WTC11 (cell line): ENCODE measurements at regions not wholly inside any gene's neighbourhood (a gene's known extent, or its start where the extent isn't known, plus 50 kb on each side); places are given as distances from the start of the nearest gene placed in this dataset.

Source experiments
- ATAC-seq: fragments of 200-7000 bp; cut with Tn5 transposase; 2 replicates; pipeline ENCODE4 v1.10.0; 2021; ENCODE audit warnings: mild to moderate bottlenecking, moderate library complexity
- CTCF ChIA-PET: fragments of 300-600 bp; sonication (Branson Sonifier 250); formaldehyde crosslinking; loops from one replicate; lab custom pipeline; 2021; ENCODE audit warnings: antibody characterized with exemption; lab: Charles Lee
- POLR2A ChIA-PET: fragments of 350-600 bp; sonication (Branson Sonifier 250); formaldehyde crosslinking; loops from one replicate; lab custom pipeline; 2021; ENCODE audit warnings: antibody characterized with exemption; lab: Charles Lee
- DNase-seq: peaks from one replicate; pipeline ENCODE4 v3.0.0; 2021; ENCODE audit warnings: low spot score
- H3K27ac Mint-ChIP-seq: 2 replicates; pipeline ENCODE4 v1.8.0; 2021; ENCODE audit warnings: mixed read lengths
- H3K27me3 Mint-ChIP-seq: 2 replicates; pipeline ENCODE4 v1.8.0; 2021; ENCODE audit warnings: low read depth, mild to moderate bottlenecking, moderate library complexity, mixed read lengths
- H3K36me3 Mint-ChIP-seq: 2 replicates; pipeline ENCODE4 v1.8.0; 2021; ENCODE audit warnings: mixed read lengths
- H3K4me1 Mint-ChIP-seq: 2 replicates; pipeline ENCODE4 v1.8.0; 2022; ENCODE audit warnings: mixed read lengths
- H3K4me3 Mint-ChIP-seq: 2 replicates; pipeline ENCODE4 v1.8.0; 2021; ENCODE audit warnings: mild to moderate bottlenecking, moderate library complexity, mixed read lengths
- H3K9me3 Mint-ChIP-seq: 2 replicates; pipeline ENCODE4 v1.8.0; 2021; ENCODE audit warnings: mixed read lengths
- ATF1 ChIP-seq: sonication (generic); formaldehyde crosslinking; IDR thresholded peaks from 2 replicates; pipeline ENCODE4 v1.8.1; 2023; ENCODE audit warnings: mild to moderate bottlenecking, moderate library complexity, missing genetic modification reagents
- CREM ChIP-seq: sonication (generic); formaldehyde crosslinking; IDR thresholded peaks from 2 replicates; pipeline ENCODE4 v1.8.1; 2022; ENCODE audit warnings: mild to moderate bottlenecking, missing genetic modification reagents, moderate library complexity
- CTCF ChIP-seq: fragments of 200-600 bp; IDR thresholded peaks from 2 replicates; pipeline ENCODE4 v1.8.0; 2022; ENCODE audit warnings: antibody characterized with exemption
- E2F4 ChIP-seq: sonication (generic); formaldehyde crosslinking; IDR thresholded peaks from 2 replicates; pipeline ENCODE4 v1.8.1; 2022; ENCODE audit warnings: low read depth, mild to moderate bottlenecking, moderate library complexity, missing genetic modification reagents, borderline replicate concordance
- FOXJ3 ChIP-seq: sonication (generic); formaldehyde crosslinking; IDR thresholded peaks from 2 replicates; pipeline ENCODE4 v1.9.0; 2021; ENCODE audit warnings: missing genetic modification reagents, mild to moderate bottlenecking, borderline replicate concordance
- FOXP1 ChIP-seq: sonication (generic); formaldehyde crosslinking; IDR thresholded peaks from 2 replicates; pipeline ENCODE4 v1.8.0; 2022; ENCODE audit warnings: missing genetic modification reagents, mild to moderate bottlenecking, moderate library complexity, borderline replicate concordance
- IRF1 ChIP-seq: sonication (generic); formaldehyde crosslinking; IDR thresholded peaks from 2 replicates; pipeline ENCODE4 v1.8.0; 2023; ENCODE audit warnings: missing genetic modification reagents
- KAT7 ChIP-seq: sonication (generic); formaldehyde crosslinking; IDR thresholded peaks from 2 replicates; pipeline ENCODE4 v1.8.1; 2023; ENCODE audit warnings: missing genetic modification reagents, mild to moderate bottlenecking, borderline replicate concordance
- NFATC4 ChIP-seq: fragments of 250-450 bp; sonication (Bioruptor Pico); IDR thresholded peaks from 2 replicates; pipeline ENCODE4 v1.9.0; 2021; ENCODE audit warnings: mild to moderate bottlenecking
- NFYB ChIP-seq: sonication (generic); formaldehyde crosslinking; conservative IDR thresholded peaks from 2 replicates; pipeline ENCODE4 v1.8.0; 2022; ENCODE audit warnings: low read depth, missing genetic modification reagents
- NR3C1 ChIP-seq: sonication (generic); formaldehyde crosslinking; conservative IDR thresholded peaks from 2 replicates; pipeline ENCODE4 v1.8.1; 2023; ENCODE audit warnings: low read depth, mild to moderate bottlenecking, missing genetic modification reagents
- OVOL2 ChIP-seq: fragments of 250-450 bp; sonication (Bioruptor Pico); IDR thresholded peaks from 2 replicates; pipeline ENCODE4 v1.9.0; 2021; ENCODE audit warnings: mild to moderate bottlenecking, borderline replicate concordance
- RORB ChIP-seq: fragments of 250-450 bp; sonication (Bioruptor Pico); IDR thresholded peaks from 2 replicates; pipeline ENCODE4 v1.9.0; 2021; ENCODE audit warnings: mild to moderate bottlenecking
- SMAD3 ChIP-seq: sonication (generic); formaldehyde crosslinking; IDR thresholded peaks from 2 replicates; pipeline ENCODE4 v1.8.0; 2022; ENCODE audit warnings: missing genetic modification reagents, mild to moderate bottlenecking, borderline replicate concordance
- SOX15 ChIP-seq: fragments of 250-450 bp; sonication (Bioruptor Pico); IDR thresholded peaks from 2 replicates; pipeline ENCODE4 v1.9.0; 2021; ENCODE audit warnings: mild to moderate bottlenecking
- SP1 ChIP-seq: sonication (generic); formaldehyde crosslinking; conservative IDR thresholded peaks from 2 replicates; pipeline ENCODE4 v1.8.1; 2022; ENCODE audit warnings: missing genetic modification reagents
- TCF7 ChIP-seq: sonication (generic); formaldehyde crosslinking; IDR thresholded peaks from 2 replicates; pipeline ENCODE4 v1.8.0; 2022; ENCODE audit warnings: mild to moderate bottlenecking, low read depth, missing genetic modification reagents, moderate library complexity
- USF2 ChIP-seq: sonication (generic); formaldehyde crosslinking; IDR thresholded peaks from 2 replicates; pipeline ENCODE4 v1.8.1; 2023; ENCODE audit warnings: mild to moderate bottlenecking, missing genetic modification reagents, moderate library complexity
- ZNF263 ChIP-seq: sonication (generic); formaldehyde crosslinking; IDR thresholded peaks from 2 replicates; pipeline ENCODE4 v1.8.1; 2022; ENCODE audit warnings: low read depth, mild to moderate bottlenecking, moderate library complexity, missing genetic modification reagents
- ZNF416 ChIP-seq: fragments of 250-450 bp; sonication (Bioruptor Pico); IDR thresholded peaks from 2 replicates; pipeline ENCODE4 v1.9.0; 2021; ENCODE audit warnings: mild to moderate bottlenecking, inconsistent platforms
- ZNF671 ChIP-seq: fragments of 250-450 bp; sonication (Bioruptor Pico); IDR thresholded peaks from 2 replicates; pipeline ENCODE4 v1.8.0; 2021; ENCODE audit warnings: mild to moderate bottlenecking
- TF ChIP-seq, protein P1 (sequence below): sonication (generic); formaldehyde crosslinking; IDR thresholded peaks from 2 replicates; pipeline ENCODE4 v1.8.0; 2022; ENCODE audit warnings: mild to moderate bottlenecking, missing genetic modification reagents
- TF ChIP-seq, protein P2 (sequence below): sonication (generic); formaldehyde crosslinking; IDR thresholded peaks from 2 replicates; pipeline ENCODE4 v1.8.0; 2022; ENCODE audit warnings: mild to moderate bottlenecking, missing genetic modification reagents
- TF ChIP-seq, protein P3 (sequence below): sonication (generic); formaldehyde crosslinking; IDR thresholded peaks from 2 replicates; pipeline ENCODE4 v1.8.1; 2022; ENCODE audit warnings: mild to moderate bottlenecking, missing genetic modification reagents, moderate library complexity, borderline replicate concordance

DNA sequence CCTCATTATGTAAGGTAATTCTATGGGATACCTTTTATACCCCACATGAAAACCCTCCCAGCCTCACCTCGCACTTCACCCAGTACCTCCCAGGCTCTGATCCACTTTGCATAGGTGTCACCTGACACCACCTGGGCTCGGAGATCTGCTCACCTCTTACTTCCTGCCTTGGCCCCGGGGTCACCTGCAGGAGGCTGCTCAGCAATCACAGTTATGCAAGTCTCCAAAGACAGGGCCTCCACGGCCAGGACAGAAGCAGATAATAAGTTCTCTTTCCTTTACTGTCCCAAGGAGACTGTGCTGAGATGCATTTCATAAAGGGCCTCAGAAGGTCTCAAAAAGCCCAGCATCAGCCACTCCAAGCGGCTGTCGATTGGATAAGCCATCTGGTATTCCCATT, 112.4 kb upstream of the PPP2R2D start:
- Mint-ChIP-seq H3K4me3 (no peak overlapping the region), H3K4me1 (peaks cover 19% of the 10 kb centered on the region), H3K27ac (no peak overlapping the region), H3K27me3 (peaks cover 6% of the 10 kb centered on the region), H3K36me3 (peaks cover 19% of the 10 kb centered on the region), H3K9me3 (peaks cover 37% of the 10 kb centered on the region)
- DNase-seq, result peak; percentile 38
- TF ChIP-seq, protein P1, sequence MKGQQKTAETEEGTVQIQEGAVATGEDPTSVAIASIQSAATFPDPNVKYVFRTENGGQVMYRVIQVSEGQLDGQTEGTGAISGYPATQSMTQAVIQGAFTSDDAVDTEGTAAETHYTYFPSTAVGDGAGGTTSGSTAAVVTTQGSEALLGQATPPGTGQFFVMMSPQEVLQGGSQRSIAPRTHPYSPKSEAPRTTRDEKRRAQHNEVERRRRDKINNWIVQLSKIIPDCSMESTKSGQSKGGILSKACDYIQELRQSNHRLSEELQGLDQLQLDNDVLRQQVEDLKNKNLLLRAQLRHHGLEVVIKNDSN, result peak; percentile 69
- TF ChIP-seq NR3C1 (CRISPR knock-in tag) (no peak), KAT7 (CRISPR knock-in tag) (no peak), SOX15 (CRISPR knock-in tag) (no peak), TCF7 (no peak), SMAD3 (CRISPR knock-in tag) (no peak), USF2 (CRISPR knock-in tag) (peak; percentile 73), ZNF671 (CRISPR knock-in tag) (no peak)
- TF ChIP-seq, protein P2, sequence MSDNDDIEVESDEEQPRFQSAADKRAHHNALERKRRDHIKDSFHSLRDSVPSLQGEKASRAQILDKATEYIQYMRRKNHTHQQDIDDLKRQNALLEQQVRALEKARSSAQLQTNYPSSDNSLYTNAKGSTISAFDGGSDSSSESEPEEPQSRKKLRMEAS, result peak; percentile 49; the same call in 1 of the 2 replicates
- CTCF ChIA-PET, result no interaction called here
- POLR2A ChIA-PET, result no interaction called here
- peak; percentile 98 for ATAC-seq

- H3K27ac Mint-ChIP-seq, result no peak overlapping the region
- peaks cover 19% of the 10 kb centered on the region for H3K4me1 Mint-ChIP-seq
- no peak overlapping the region for H3K4me3 Mint-ChIP-seq
- H3K27me3 Mint-ChIP-seq, result peaks cover 6% of the 10 kb centered on the region
- POLR2A ChIA-PET, result no interaction called here
- TF ChIP-seq SP1 (CRISPR knock-in tag), result no peak
- no peak for TF ChIP-seq CREM (CRISPR knock-in tag)
- TF ChIP-seq ATF1, result no peak
- TF ChIP-seq TCF7, result no peak
- TF ChIP-seq CTCF, result no peak
- TF ChIP-seq NFATC4 (CRISPR knock-in tag), result no peak
- no peak for TF ChIP-seq OVOL2 (CRISPR knock-in tag)
- no peak for TF ChIP-seq IRF1 (CRISPR knock-in tag)
- TF ChIP-seq, protein P1, result no peak
- TF ChIP-seq ZNF263 (CRISPR knock-in tag), result no peak
- no peak for TF ChIP-seq RORB (CRISPR knock-in tag)
- CTCF ChIA-PET, result interaction anchor here (1.0 kb wide), 1 partner anchor 20 kb away, joined by 3 read pairs; no protein-coding TSS in a partner anchor
- no peak for ATAC-seq
- peaks cover 26% of the 10 kb centered on the region for H3K9me3 Mint-ChIP-seq
- peaks cover 15% of the 10 kb centered on the region for H3K36me3 Mint-ChIP-seq
- DNase-seq, result no peak
These were observed 111.3 kb upstream of the PPP2R2D start for GRCh38 chr10:131789516-131789915.

DNA sequence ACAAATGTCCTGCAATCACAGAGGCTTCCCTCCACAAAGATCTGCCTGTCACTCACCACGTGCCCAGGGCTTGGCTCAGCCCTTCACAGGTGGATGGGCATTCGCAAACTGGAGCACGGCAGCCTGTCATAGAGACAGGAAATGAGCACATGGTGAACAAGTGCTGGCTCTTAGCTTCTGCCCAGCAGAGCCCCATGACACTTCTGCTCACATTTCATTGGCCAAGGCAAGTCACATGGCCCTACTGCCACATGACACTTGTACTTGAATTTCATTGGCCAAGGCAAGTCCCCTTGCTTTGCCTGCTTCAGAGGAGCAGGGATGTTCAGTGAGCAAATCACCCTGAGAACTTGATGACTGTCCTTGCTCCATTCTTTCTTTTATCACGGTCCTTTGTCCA, 110.8 kb upstream of the PPP2R2D start:
- ATAC-seq (no peak), DNase-seq (no peak)
- H3K4me3 Mint-ChIP-seq, result no peak overlapping the region
- ChIA-PET POLR2A (no interaction called here), CTCF (interaction anchor here (1.0 kb wide), 1 partner anchor 21 kb away, joined by 3 read pairs; no protein-coding TSS in a partner anchor)
- peaks cover 11% of the 10 kb centered on the region for H3K36me3 Mint-ChIP-seq
- H3K27ac Mint-ChIP-seq, result no peak overlapping the region
- peaks cover 6% of the 10 kb centered on the region for H3K27me3 Mint-ChIP-seq
- peaks cover 19% of the 10 kb centered on the region for H3K4me1 Mint-ChIP-seq
- H3K9me3 Mint-ChIP-seq, result peaks cover 21% of the 10 kb centered on the region
- TF ChIP-seq, protein P3, sequence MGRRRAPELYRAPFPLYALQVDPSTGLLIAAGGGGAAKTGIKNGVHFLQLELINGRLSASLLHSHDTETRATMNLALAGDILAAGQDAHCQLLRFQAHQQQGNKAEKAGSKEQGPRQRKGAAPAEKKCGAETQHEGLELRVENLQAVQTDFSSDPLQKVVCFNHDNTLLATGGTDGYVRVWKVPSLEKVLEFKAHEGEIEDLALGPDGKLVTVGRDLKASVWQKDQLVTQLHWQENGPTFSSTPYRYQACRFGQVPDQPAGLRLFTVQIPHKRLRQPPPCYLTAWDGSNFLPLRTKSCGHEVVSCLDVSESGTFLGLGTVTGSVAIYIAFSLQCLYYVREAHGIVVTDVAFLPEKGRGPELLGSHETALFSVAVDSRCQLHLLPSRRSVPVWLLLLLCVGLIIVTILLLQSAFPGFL (CRISPR knock-in tag), result no peak
- TF ChIP-seq FOXP1 (CRISPR knock-in tag), result no peak
- TF ChIP-seq E2F4 (CRISPR knock-in tag), result no peak
- TF ChIP-seq ZNF416 (CRISPR knock-in tag), result no peak
- TF ChIP-seq USF2 (CRISPR knock-in tag), result peak; percentile 90
- TF ChIP-seq FOXJ3 (CRISPR knock-in tag), result no peak
- TF ChIP-seq NFYB (CRISPR knock-in tag), result peak; percentile 48; the same call in 1 of the 2 replicates
- TF ChIP-seq IRF1 (CRISPR knock-in tag), result no peak
